ENCODE measurements at regions not wholly inside any gene's neighbourhood (a gene's known extent, or its start where the extent isn't known, plus 50 kb on each side); places are given as distances from the start of the nearest gene placed in this dataset.

DNA sequence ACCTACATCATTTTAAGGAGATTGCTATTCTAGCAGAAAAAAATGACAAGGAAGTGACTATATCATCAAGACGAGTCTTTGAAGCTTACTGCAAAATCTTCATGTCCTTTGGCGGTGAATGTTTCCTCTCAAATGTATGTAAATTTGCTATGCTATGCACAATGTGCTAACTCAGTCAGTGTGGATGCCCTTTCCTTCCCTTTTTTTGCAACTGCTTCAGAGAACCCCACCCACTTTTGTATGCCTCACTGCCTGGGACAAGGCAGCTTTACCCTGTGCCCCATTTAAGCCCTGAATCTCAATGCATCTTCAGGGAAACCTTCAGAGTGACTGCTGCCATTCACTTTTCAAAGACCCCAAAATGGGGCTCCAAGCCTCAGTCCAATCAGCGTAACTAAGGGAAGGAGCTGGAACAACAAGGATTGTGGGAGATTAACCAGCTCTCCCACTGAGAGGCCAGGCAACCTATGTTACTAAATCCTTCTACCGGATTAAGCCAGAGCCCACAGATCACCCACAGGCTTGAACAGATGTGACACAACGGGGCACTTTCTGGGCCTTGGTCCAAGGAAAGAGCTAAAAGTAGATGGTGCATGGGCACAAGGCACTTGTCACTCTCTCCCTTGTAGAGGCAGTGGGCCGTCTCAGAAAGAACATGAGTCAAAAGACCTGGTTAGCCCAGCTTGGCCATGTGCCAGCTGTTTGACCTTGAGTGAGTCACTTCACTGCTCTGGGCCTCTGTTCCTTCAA, 154.4 kb downstream of the PLPP3 start:
- Histone ChIP-seq H3K18ac (ENCODE audit: low read length) (no peak overlapping the region), H3K36me3 (ENCODE audit: control insufficient read depth in 1 of 2, insufficient read depth in 2 of 2, low read length in 2 of 2) (no peaks in the 10 kb centered on the region), H3K4me1 (ENCODE audit: control insufficient read depth in 1 of 2, insufficient read depth in 2 of 2, low read length in 2 of 2) (no peaks in the 10 kb centered on the region), H2BK12ac (ENCODE audit: low read length) (no peak overlapping the region), H2BK5ac (ENCODE audit: low read depth, low read length, poor library complexity) (no peak overlapping the region), H3K27me3 (ENCODE audit: insufficient read depth, low read length) (no peaks in the 10 kb centered on the region), H3K14ac (ENCODE audit: low read length) (no peak overlapping the region), H3K9ac (ENCODE audit: low read length) (no peak overlapping the region), H3K4ac (ENCODE audit: low read depth, low read length) (no peak overlapping the region), H4K12ac (ENCODE audit: low read depth, low read length) (no peak overlapping the region), H2AK5ac (ENCODE audit: low read length) (no peak overlapping the region), H2AFZ (ENCODE audit: insufficient read depth, low read length, poor library complexity) (no peak overlapping the region), H3K79me2 (ENCODE audit: control insufficient read depth, insufficient read depth, low read length, poor library complexity) (no peaks in the 10 kb centered on the region), H3K79me1 (ENCODE audit: low read length) (no peaks in the 10 kb centered on the region), H2BK120ac (ENCODE audit: insufficient read depth, low read length, poor library complexity) (no peak overlapping the region), H4K91ac (ENCODE audit: low read depth, low read length) (no peak overlapping the region), H4K8ac (ENCODE audit: low read depth, low read length) (no peak overlapping the region), H3K23ac (ENCODE audit: low read length) (no peak overlapping the region), H3K9me3 (ENCODE audit: insufficient read depth, low read depth, low read length) (peaks cover 1% of the 10 kb centered on the region), H3K27ac (ENCODE audit: low read depth, low read length) (no peak overlapping the region), H3K4me2 (ENCODE audit: low read length) (no peak overlapping the region), H3K4me3 (ENCODE audit: low read depth, low read length) (no peak overlapping the region)
- WGBS (ENCODE audit: extremely low coverage, insufficient coverage, insufficient read length) = no CpG with 5 or more reads among the region's 6 CpGs
- DNase-seq = peak; percentile 21 to 44

DNA sequence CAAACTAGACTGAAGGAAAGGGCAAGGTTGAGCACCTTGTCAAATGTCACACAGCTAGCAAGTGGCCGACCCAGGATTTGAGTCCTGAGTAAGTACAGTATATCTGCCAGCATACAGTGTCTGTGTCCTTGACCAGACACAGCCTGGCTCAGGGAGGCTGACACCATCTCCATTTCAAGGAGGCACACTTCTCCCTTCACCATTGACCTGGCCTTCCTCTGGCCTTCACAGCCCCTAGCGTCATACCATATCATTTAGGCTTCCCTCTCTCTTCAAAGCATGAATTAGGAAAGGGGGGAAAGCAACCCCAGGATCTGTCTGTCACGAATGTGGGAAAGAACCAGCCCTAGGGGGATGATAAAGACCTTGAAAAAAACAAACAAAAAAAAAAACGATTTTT, 155.6 kb downstream of the PLPP3 start:
- Histone ChIP-seq H3K18ac (ENCODE audit: low read length) (no peak overlapping the region), H3K36me3 (ENCODE audit: control insufficient read depth in 1 of 2, insufficient read depth in 2 of 2, low read length in 2 of 2) (no peaks in the 10 kb centered on the region), H3K4ac (ENCODE audit: low read depth, low read length) (no peak overlapping the region), H2BK120ac (ENCODE audit: insufficient read depth, low read length, poor library complexity) (no peak overlapping the region), H3K4me2 (ENCODE audit: low read length) (no peak overlapping the region), H3K79me1 (ENCODE audit: low read length) (peaks cover under 1% of the 10 kb centered on the region), H3K27ac (ENCODE audit: low read depth, low read length) (no peak overlapping the region), H2BK12ac (ENCODE audit: low read length) (no peak overlapping the region), H3K9ac (ENCODE audit: low read length) (no peak overlapping the region), H2AFZ (ENCODE audit: insufficient read depth, low read length, poor library complexity) (no peak overlapping the region), H3K9me3 (ENCODE audit: insufficient read depth, low read depth, low read length) (peaks cover 1% of the 10 kb centered on the region), H3K27me3 (ENCODE audit: insufficient read depth, low read length) (no peaks in the 10 kb centered on the region), H3K4me3 (ENCODE audit: low read depth, low read length) (no peak overlapping the region), H4K8ac (ENCODE audit: low read depth, low read length) (no peak overlapping the region), H4K12ac (ENCODE audit: low read depth, low read length) (no peak overlapping the region), H3K23ac (ENCODE audit: low read length) (no peak overlapping the region), H4K91ac (ENCODE audit: low read depth, low read length) (no peak overlapping the region), H3K79me2 (ENCODE audit: control insufficient read depth, insufficient read depth, low read length, poor library complexity) (no peaks in the 10 kb centered on the region), H2BK5ac (ENCODE audit: low read depth, low read length, poor library complexity) (no peak overlapping the region), H2AK5ac (ENCODE audit: low read length) (no peak overlapping the region), H3K4me1 (ENCODE audit: control insufficient read depth in 1 of 2, insufficient read depth in 2 of 2, low read length in 2 of 2) (peaks cover 0 to under 1% of the 10 kb centered on the region in 2 experiments), H3K14ac (ENCODE audit: low read length) (no peak overlapping the region)
- WGBS (ENCODE audit: extremely low coverage, insufficient coverage, insufficient read length) = 100% methylated on average over 1 of the region's 4 CpGs
- no peak for DNase-seq

DNA sequence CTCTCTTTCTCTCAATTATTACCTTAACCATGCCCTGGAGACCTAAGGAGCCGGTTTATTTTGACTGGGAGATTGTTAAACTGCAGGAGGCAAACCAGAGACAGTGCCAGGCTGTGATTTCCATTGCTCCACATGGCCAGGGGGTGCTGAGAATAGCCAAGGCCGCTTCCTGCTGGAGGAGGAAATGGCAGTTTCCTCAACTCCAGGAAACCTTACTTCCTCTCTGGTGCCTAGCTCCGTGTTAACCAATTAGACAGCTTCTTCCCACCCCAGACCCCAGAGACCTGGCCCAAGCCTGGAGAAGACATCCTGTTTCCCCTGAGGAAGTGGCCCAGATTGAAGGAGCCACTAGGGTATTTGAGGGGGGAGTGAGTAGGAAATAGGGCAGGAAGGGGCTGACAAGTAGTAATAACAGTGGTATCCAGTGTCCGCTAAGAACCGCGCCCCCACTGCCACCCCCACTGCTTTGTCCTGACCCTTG, 161.2 kb downstream of the PLPP3 start:
- Histone ChIP-seq H2AFZ (ENCODE audit: insufficient read depth, low read length, poor library complexity) (no peak overlapping the region), H3K18ac (ENCODE audit: low read length) (peak overlapping the region; percentile 4), H3K79me1 (ENCODE audit: low read length) (peaks cover 2% of the 10 kb centered on the region), H3K23ac (ENCODE audit: low read length) (no peak overlapping the region), H3K9me3 (ENCODE audit: insufficient read depth, low read depth, low read length) (no peaks in the 10 kb centered on the region), H3K79me2 (ENCODE audit: control insufficient read depth, insufficient read depth, low read length, poor library complexity) (no peaks in the 10 kb centered on the region), H3K4ac (ENCODE audit: low read depth, low read length) (no peak overlapping the region), H2AK5ac (ENCODE audit: low read length) (peak overlapping the region; percentile 28), H4K12ac (ENCODE audit: low read depth, low read length) (no peak overlapping the region), H4K8ac (ENCODE audit: low read depth, low read length) (no peak overlapping the region), H3K36me3 (ENCODE audit: control insufficient read depth in 1 of 2, insufficient read depth in 2 of 2, low read length in 2 of 2) (no peaks in the 10 kb centered on the region), H3K4me2 (ENCODE audit: low read length) (no peak overlapping the region), H2BK5ac (ENCODE audit: low read depth, low read length, poor library complexity) (peak overlapping the region; percentile 8), H3K27ac (ENCODE audit: low read depth, low read length) (no peak overlapping the region), H4K91ac (ENCODE audit: low read depth, low read length) (no peak overlapping the region), H2BK120ac (ENCODE audit: insufficient read depth, low read length, poor library complexity) (no peak overlapping the region), H2BK12ac (ENCODE audit: low read length) (peak overlapping the region; percentile 56), H3K4me1 (ENCODE audit: control insufficient read depth in 1 of 2, insufficient read depth in 2 of 2, low read length in 2 of 2) (peaks cover 15 to 17% of the 10 kb centered on the region in 2 experiments), H3K14ac (ENCODE audit: low read length) (no peak overlapping the region), H3K4me3 (ENCODE audit: low read depth, low read length) (no peak overlapping the region), H3K9ac (ENCODE audit: low read length) (no peak overlapping the region), H3K27me3 (ENCODE audit: insufficient read depth, low read length) (no peaks in the 10 kb centered on the region)
- no CpG with 5 or more reads among the region's 6 CpGs for WGBS (ENCODE audit: extremely low coverage, insufficient coverage, insufficient read length)
- no peak for DNase-seq

DNA sequence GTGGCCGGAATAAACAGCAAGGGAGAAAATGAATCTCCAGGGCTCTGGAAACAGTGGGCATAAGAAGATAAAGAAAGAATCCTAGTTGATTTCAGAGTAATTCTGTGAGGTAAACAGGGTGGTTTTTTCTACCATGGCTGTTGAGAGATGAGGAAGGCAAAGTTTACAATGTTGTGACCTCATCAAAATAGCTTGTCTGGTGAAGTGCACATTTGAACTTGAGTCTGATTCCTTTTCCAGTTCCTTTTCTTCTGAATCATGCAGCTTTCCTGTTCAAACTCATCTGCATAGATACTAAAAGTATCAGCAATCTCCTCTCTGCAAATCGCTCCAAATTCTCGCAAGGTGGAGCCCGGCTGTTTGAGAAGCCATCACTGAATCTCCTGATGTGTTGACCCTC, 161.7 kb downstream of the PLPP3 start:
- H4K12ac ChIP-seq (ENCODE audit: low read depth, low read length) = no peak overlapping the region
- DNase-seq = peak in 1 of 2 donors; percentile 48
- H2AK5ac ChIP-seq (ENCODE audit: low read length) = no peak overlapping the region
- H3K9ac ChIP-seq (ENCODE audit: low read length) = no peak overlapping the region
- no peak overlapping the region for H2BK5ac ChIP-seq (ENCODE audit: low read depth, low read length, poor library complexity)
- H3K4me3 ChIP-seq (ENCODE audit: low read depth, low read length) = no peak overlapping the region
- no peak overlapping the region for H2AFZ ChIP-seq (ENCODE audit: insufficient read depth, low read length, poor library complexity)
- no peak overlapping the region for H3K23ac ChIP-seq (ENCODE audit: low read length)
- no peaks in the 10 kb centered on the region for H3K36me3 ChIP-seq (ENCODE audit: control insufficient read depth in 1 of 2, insufficient read depth in 2 of 2, low read length in 2 of 2)
- H2BK120ac ChIP-seq (ENCODE audit: insufficient read depth, low read length, poor library complexity) = no peak overlapping the region
- no peaks in the 10 kb centered on the region for H3K9me3 ChIP-seq (ENCODE audit: insufficient read depth, low read depth, low read length)
- peak overlapping the region; percentile 32 for H4K91ac ChIP-seq (ENCODE audit: low read depth, low read length)
- no peak overlapping the region for H3K18ac ChIP-seq (ENCODE audit: low read length)
- WGBS (ENCODE audit: extremely low coverage, insufficient coverage, insufficient read length) = no CpG with 5 or more reads among the region's 4 CpGs
- no peak overlapping the region for H2BK12ac ChIP-seq (ENCODE audit: low read length)
- no peak overlapping the region for H3K14ac ChIP-seq (ENCODE audit: low read length)
- no peak overlapping the region for H4K8ac ChIP-seq (ENCODE audit: low read depth, low read length)
- no peaks in the 10 kb centered on the region for H3K27me3 ChIP-seq (ENCODE audit: insufficient read depth, low read length)
- H3K79me1 ChIP-seq (ENCODE audit: low read length) = peaks cover 2% of the 10 kb centered on the region
- H3K4me1 ChIP-seq (ENCODE audit: control insufficient read depth in 1 of 2, insufficient read depth in 2 of 2, low read length in 2 of 2) = peaks cover 15 to 17% of the 10 kb centered on the region in 2 experiments
- no peak overlapping the region for H3K4ac ChIP-seq (ENCODE audit: low read depth, low read length)
- H3K27ac ChIP-seq (ENCODE audit: low read depth, low read length) = no peak overlapping the region
- H3K79me2 ChIP-seq (ENCODE audit: control insufficient read depth, insufficient read depth, low read length, poor library complexity) = no peaks in the 10 kb centered on the region
- H3K4me2 ChIP-seq (ENCODE audit: low read length) = no peak overlapping the region

All from trophoblast cell (in vitro differentiated cells and primary cell).